Activated T-helper 1 cell treated with anti-CD3 and anti-CD28 coated beads, Interleukin-12 subunit alpha, Interleukin-12 subunit beta, Interleukin-2, Interleukin-4 antibody, amounts not matched to agents 30 ng/mL and 10 ng/mL and 1 ng/mL, durations not matched to agents 14 hours and 24 hours and 36 hours (primary cell): ENCODE measurements at regions not wholly inside any gene's neighbourhood (a gene's known extent, or its start where the extent isn't known, plus 50 kb on each side); places are given as distances from the start of the nearest gene placed in this dataset.

ENCODE experiments used
- DNase-seq: peaks from one replicate; pipeline ENCODE4 v3.0.0; 2021; ENCODE audit warnings: low spot score
- H3K27ac Mint-ChIP-seq: one replicate; pipeline ENCODE4 v1.8.0; 2021; ENCODE audit warnings: mild to moderate bottlenecking, mixed read lengths
- H3K27me3 Mint-ChIP-seq: one replicate; pipeline ENCODE4 v1.8.0; 2022; ENCODE audit warnings: mild to moderate bottlenecking, moderate library complexity, mixed read lengths; ENCODE audit not compliant: insufficient read depth
- H3K36me3 Mint-ChIP-seq: one replicate; pipeline ENCODE4 v1.8.0; 2021; ENCODE audit warnings: low read depth, mixed read lengths
- H3K4me1 Mint-ChIP-seq: one replicate; pipeline ENCODE4 v1.8.0; 2021; ENCODE audit warnings: low read depth, mixed read lengths
- H3K4me3 Mint-ChIP-seq: one replicate; pipeline ENCODE4 v1.8.0; 2021; ENCODE audit warnings: mild to moderate bottlenecking, moderate library complexity, mixed read lengths
- H3K9me3 Mint-ChIP-seq: one replicate; pipeline ENCODE4 v1.8.0; 2021; ENCODE audit warnings: mixed read lengths
- intact Hi-C: fragments of 100-400 bp; cut with micrococcal nuclease; formaldehyde crosslinking; loops from one replicate; pipeline ENCODE4 v1.15.1; 2024

DNA sequence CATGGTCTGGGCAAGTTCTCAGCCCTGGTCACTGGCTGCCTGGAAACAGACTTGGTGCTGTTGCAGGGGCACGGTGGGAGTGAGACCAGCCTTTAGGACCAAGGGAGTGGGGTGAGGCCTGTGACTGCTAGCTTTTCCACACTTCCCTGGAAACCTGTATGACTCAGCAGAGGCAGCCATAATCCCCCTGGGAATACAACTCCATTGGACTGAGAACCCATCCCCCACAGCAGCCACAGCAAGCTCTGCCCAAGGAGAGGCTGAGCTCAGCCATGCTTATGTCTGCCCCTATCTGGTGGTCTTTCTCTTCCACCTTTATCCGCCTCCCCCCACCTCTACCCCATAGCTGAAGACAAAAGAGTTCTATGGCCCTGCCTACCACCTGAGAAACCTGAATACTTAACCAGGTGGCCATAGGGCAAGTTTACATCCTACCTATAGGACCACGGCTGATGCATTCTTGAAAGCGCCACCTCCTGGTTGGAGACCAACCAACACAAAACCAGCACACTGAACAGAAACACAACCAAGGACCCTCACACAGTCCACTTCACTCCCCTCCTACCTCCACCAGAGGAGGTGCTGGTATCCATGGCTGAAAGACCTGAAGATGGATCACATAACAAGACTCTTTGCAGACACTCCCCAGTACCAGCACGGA lies 816.2 kb upstream of the SOX9 start:
- H3K4me1 Mint-ChIP-seq: no peaks in the 10 kb centered on the region
- peaks cover 34% of the 10 kb centered on the region for H3K9me3 Mint-ChIP-seq
- DNase-seq: no peak
- H3K36me3 Mint-ChIP-seq: no peaks in the 10 kb centered on the region
- H3K27me3 Mint-ChIP-seq: no peaks in the 10 kb centered on the region
- intact Hi-C loops: no loop called here
- H3K4me3 Mint-ChIP-seq: no peak overlapping the region
- no peak overlapping the region for H3K27ac Mint-ChIP-seq

DNA sequence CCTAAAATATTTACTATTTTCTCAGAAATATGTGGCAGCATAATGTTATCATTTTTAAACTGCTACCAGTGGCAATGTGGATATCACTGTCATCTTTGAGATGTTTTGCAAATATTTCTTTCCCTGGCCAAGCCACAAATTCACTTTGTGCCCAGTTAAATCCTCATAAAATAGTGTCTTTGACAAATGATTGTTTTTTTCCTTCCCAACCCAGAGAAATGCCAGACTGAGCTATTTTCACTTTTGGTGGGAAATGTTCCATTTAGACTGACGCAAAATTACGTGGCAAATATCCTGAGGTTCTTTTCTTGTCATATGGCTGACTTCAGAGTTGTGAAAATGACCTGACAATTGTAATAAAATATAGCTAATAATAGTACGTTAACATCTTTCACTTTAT lies 807.0 kb upstream of the SOX9 start:
- Mint-ChIP-seq H3K4me1 (no peaks in the 10 kb centered on the region), H3K27me3 (no peaks in the 10 kb centered on the region), H3K36me3 (no peaks in the 10 kb centered on the region), H3K4me3 (no peak overlapping the region), H3K9me3 (peaks cover 11% of the 10 kb centered on the region), H3K27ac (no peak overlapping the region)
- intact Hi-C loops: no loop called here
- no peak for DNase-seq

DNA sequence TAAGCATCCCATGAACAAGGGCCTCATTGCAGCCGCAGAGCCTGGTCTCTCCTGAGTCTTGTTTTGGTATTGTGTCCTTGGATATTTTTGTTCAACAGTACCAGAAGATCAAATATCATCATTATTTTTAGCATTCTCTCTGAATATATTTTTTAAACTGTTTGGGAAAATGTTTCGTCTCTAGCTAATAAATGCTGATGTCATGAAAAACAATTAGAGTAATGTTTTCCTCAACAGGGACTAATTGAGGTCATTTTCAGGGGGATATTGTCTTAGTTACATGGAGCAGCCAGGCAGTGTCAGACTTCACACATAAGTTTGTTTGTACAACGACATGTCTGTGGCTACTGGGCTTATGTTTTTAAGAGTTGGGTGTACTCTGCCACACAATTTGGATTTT lies 805.3 kb upstream of the SOX9 start:
- H3K27ac Mint-ChIP-seq: no peak overlapping the region
- intact Hi-C loops: no loop called here
- no peak overlapping the region for H3K4me3 Mint-ChIP-seq
- no peaks in the 10 kb centered on the region for H3K4me1 Mint-ChIP-seq
- no peak for DNase-seq
- H3K36me3 Mint-ChIP-seq: no peaks in the 10 kb centered on the region
- no peaks in the 10 kb centered on the region for H3K27me3 Mint-ChIP-seq
- H3K9me3 Mint-ChIP-seq: peaks cover 10% of the 10 kb centered on the region

DNA sequence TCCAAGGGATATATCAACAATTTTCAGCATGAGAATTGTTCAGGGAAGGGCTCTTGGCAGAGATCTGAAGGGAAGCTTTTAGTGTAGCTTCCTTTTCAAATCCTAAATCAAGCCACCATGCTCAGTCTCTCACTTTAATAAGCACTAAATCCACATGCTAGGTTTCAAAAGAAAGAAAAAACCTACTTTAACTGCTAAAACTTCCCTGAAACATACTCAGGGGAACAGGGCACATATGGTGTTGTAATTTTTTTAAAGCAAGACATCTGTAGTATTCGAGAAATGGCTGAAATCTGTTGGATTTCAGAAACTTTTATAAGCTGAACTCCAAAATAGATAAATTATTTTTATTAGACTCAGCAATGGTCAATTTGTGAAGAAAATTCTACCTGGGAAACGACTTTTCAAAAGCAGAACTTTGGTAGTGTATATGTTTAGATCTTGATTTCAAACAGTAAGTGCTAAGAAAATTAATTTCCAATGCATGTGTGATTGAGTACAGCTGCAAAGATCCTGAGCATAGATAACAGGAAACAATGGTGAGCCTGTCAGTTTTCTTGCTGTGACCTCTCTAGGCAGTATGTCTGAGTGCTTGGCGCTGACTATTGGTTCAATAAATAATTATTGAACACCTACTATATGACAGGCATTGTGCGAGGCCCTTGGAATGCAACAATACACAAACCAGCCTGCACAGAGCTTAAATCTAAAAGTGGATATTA lies 804.5 kb upstream of the SOX9 start:
- intact Hi-C loops: no loop called here
- Mint-ChIP-seq H3K4me1 (no peaks in the 10 kb centered on the region), H3K36me3 (no peaks in the 10 kb centered on the region)

DNA sequence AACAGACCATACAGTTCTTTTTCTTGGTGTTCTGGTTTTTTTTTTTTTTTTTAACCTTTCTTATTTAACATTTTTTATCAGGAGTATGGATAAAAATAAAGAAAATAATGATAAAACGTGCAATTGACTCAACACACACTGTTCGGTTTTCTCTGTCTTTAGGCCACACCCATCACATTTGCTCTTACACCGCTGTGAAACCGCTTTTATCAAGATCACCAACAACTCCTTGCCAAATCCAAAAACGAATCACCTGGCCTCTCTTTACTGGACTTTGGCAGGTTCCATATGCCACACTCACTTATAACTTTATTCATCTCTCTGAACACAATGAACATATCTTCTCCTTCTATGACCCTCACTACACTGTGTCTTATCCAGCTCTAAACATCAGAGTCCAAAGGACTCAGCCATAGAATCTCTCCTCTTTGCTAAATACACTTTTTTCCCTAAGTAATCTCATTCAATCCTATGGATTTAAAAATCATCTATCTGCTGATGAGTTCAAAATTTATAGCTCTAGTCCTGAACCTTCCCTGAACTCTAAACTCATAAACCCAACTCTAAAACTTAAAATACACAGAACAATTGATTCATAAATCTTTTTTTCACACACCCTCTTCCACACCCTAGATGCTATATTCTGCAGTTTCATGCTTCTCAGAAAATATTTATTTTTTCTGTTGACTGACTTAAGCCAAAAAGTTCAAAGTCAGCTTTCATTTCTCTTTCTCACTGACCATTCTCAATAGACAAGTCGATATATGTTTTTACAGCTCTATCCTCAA lies 800.6 kb upstream of the SOX9 start:
- no peak overlapping the region for H3K4me3 Mint-ChIP-seq
- DNase-seq: no peak
- H3K9me3 Mint-ChIP-seq: peaks cover 23% of the 10 kb centered on the region
- no peaks in the 10 kb centered on the region for H3K36me3 Mint-ChIP-seq
- H3K27ac Mint-ChIP-seq: no peak overlapping the region
- no peaks in the 10 kb centered on the region for H3K27me3 Mint-ChIP-seq
- H3K4me1 Mint-ChIP-seq: no peaks in the 10 kb centered on the region
- intact Hi-C loops: no loop called here

More for the DNA sequence above, 804.5 kb upstream of the SOX9 start:
- no peak overlapping the region for H3K4me3 Mint-ChIP-seq
- no peak overlapping the region for H3K27ac Mint-ChIP-seq
- peaks cover 17% of the 10 kb centered on the region for H3K9me3 Mint-ChIP-seq
- DNase-seq: no peak
- H3K27me3 Mint-ChIP-seq: no peaks in the 10 kb centered on the region

DNA sequence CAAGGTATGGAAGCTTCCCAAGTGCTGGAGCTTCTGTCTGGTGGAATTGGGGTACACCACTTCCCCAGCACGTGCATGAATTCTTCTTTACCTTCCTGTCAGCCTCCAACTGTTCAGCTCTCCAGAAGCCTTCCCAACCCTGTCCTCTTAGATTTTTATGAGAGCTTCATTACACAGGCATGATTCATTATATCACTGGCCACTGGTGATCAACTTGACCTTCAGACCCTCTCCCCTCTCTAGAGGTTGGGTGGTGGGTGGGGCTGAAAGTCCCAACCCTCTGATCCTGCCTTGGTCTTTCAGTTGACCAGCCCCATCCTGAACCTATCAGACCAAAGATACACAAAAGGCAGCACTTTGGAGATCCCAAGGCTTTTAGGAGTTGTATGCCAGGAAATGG lies 795.7 kb upstream of the SOX9 start:
- Mint-ChIP-seq H3K4me3 (no peak overlapping the region), H3K27ac (no peak overlapping the region), H3K36me3 (no peaks in the 10 kb centered on the region), H3K27me3 (no peaks in the 10 kb centered on the region), H3K4me1 (no peaks in the 10 kb centered on the region), H3K9me3 (peaks cover 26% of the 10 kb centered on the region)
- DNase-seq: no peak
- intact Hi-C loops: no loop called here

DNA sequence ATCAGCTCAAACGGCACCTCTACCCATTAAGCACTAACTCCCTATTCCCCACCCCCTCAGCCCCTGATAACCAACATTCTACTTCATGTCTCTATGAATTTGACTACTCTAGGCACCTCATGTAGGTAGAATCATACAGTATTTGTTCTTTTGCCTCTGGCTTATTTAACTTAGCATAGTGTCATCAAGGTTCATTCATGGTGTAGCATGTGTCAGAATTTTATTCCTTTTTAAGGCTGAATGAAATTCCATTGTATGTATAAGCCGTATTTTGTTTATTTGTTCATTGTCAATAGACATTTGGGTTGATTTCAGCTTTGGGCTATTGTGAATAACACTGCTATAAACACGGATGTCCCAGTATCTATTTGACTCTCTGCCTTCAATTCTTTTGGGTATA lies 794.9 kb upstream of the SOX9 start:
- Mint-ChIP-seq H3K9me3 (peaks cover 18% of the 10 kb centered on the region), H3K36me3 (no peaks in the 10 kb centered on the region), H3K4me1 (no peaks in the 10 kb centered on the region), H3K27ac (no peak overlapping the region), H3K4me3 (no peak overlapping the region), H3K27me3 (no peaks in the 10 kb centered on the region)
- intact Hi-C loops: no loop called here
- no peak for DNase-seq

DNA sequence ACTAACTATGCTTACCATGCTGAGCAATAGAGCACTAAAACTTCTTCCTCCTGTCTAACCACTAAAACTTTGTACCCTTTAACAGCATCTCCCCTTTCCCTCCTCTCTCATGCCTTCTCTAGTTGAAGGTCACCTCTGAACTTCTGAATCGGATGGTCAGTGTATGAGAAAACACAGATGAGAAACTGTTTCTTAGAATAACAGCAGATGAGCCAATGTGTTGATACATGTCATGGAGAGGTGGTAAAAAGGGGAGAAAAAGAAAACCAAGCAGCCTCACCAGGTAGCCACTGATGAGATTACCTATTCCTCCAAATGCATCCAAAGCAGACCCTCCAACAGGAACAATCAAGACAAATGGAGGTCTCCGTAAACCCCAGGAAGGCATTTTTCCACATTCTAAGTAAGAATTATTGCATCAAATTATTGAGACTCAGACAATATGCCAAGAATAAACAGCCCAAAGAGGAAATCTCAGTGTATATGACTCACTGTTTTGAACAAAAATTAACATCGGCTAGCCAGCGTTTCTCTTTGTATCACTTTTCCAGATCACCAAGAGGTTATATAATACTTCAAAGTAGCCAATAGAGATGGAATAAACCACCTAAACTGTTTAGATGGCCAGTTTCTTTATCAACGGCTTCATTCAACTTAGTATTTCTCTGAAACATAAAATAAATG lies 793.3 kb upstream of the SOX9 start:
- intact Hi-C loops: no loop called here
- Mint-ChIP-seq H3K27ac (no peak overlapping the region), H3K9me3 (peaks cover 14% of the 10 kb centered on the region), H3K36me3 (no peaks in the 10 kb centered on the region), H3K4me3 (no peak overlapping the region), H3K27me3 (no peaks in the 10 kb centered on the region), H3K4me1 (no peaks in the 10 kb centered on the region)
- no peak for DNase-seq

DNA sequence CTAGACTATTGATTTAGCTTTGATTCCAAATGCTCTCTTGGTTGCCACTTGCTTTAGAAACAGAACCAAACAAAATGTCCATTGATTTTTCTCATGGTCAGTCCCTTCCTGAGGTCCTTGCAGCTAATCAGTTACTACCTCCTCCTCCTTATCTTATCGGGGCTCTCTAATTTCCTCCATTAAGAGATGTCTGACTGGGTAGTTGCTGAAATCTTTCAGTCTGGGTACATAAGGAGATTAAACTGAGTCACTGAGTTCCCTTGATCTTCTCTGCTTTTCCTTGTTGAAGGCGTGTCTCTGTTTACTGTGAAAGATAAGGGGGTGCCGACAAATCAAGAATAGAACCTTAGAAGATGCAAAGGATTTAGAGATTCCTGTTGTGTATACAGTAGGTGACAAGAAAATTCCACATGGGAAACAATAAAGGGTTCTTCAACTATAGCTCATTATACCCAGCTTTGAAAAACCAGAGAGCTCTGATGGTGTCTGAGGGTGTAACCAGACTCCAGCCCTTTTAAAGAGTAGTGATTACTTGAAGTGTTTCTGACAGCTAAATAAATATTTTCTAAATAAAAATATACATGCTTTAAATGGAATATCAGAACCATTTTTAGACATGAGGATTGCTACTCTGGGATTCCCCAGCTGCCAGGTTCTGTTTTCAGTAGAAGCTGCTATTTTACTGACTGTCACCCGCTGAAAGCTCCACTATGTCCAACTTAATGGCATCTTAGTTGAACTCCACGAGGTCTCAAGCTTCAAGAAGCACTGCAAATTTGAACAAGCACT lies 791.3 kb upstream of the SOX9 start:
- no peak for DNase-seq
- H3K36me3 Mint-ChIP-seq: no peaks in the 10 kb centered on the region
- H3K9me3 Mint-ChIP-seq: peaks cover 10% of the 10 kb centered on the region
- no peak overlapping the region for H3K4me3 Mint-ChIP-seq
- H3K4me1 Mint-ChIP-seq: no peaks in the 10 kb centered on the region
- no peaks in the 10 kb centered on the region for H3K27me3 Mint-ChIP-seq
- intact Hi-C loops: no loop called here
- no peak overlapping the region for H3K27ac Mint-ChIP-seq

DNA sequence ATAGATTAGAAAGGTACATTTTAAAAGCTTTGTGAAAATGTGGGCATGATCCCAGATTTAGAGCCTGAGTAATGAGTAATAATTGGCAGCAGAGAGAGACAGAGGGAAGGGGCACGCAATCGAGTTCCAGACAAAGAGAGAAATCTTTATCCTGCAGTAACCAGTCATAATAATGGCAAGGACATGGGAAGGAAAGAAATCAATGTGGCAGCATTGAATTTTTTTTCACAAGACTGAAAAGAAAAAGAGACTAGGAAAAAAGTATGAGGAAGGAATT lies 790.8 kb upstream of the SOX9 start:
- intact Hi-C loops: no loop called here
- Mint-ChIP-seq H3K27ac (no peak overlapping the region), H3K9me3 (peaks cover 10% of the 10 kb centered on the region), H3K4me1 (no peaks in the 10 kb centered on the region), H3K27me3 (no peaks in the 10 kb centered on the region), H3K4me3 (no peak overlapping the region), H3K36me3 (no peaks in the 10 kb centered on the region)
- no peak for DNase-seq

DNA sequence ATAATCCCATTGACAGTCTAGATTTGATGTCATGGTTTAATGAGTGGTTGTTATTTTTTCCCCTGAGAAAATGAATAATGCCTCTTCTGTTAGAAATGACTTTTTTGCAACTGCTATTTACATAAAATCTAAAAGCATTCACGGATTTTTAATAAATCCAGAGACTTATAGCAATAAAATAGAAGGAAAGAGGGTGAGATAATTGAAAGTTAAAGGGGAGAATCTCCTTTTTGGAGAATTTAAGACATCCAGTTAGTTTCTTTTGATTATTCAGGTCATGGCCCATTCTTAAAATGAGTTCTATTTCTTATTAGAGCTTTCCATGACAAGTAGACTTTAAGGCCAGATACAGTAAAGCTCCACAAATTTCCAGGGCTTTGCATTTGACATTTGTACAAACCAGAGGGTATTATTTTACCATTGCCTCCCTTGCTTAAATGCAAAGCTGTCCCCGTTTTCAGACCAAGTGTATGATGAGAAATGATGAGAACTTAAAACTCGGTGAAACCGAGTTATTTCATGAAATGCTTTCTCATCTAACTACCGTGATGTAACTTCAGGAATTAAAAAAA lies 789.0 kb upstream of the SOX9 start:
- no peaks in the 10 kb centered on the region for H3K27me3 Mint-ChIP-seq
- no peaks in the 10 kb centered on the region for H3K4me1 Mint-ChIP-seq
- no peak overlapping the region for H3K27ac Mint-ChIP-seq
- no peaks in the 10 kb centered on the region for H3K9me3 Mint-ChIP-seq
- intact Hi-C loops: no loop called here
- no peaks in the 10 kb centered on the region for H3K36me3 Mint-ChIP-seq
- no peak overlapping the region for H3K4me3 Mint-ChIP-seq
- DNase-seq: no peak

DNA sequence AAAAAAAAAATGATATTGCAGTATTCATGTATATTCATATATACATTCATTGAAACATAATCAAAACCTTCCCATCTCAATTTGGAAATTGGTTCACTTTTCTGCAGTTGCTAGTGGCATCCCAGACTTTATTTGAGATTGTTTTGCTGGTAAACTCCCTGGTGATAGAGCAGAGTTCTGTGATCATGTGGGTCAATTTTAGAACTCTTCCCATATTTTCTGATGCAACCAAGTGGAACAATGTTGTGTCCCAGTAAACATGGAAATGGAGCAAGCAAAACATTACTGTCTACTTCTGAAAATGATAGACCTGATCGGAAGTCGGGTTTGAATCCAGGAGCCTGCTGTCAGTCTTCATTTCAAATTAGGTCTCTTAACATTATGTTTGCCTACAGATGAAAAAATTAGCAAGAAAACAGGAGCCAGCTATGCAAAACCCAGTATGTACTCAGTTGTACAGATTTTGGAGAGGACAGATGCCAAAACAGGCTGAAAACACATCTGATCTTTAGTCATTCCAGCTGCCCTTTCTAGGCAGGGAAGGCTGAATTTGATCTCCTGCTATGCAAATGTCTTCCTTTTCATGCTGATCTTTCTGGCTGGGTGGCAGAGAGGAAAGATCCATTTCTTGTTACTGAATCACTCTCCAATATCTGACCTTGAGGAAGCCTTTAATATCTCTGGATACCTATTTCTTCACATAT lies 786.6 kb upstream of the SOX9 start:
- Mint-ChIP-seq H3K36me3 (no peaks in the 10 kb centered on the region), H3K4me1 (no peaks in the 10 kb centered on the region), H3K27me3 (no peaks in the 10 kb centered on the region), H3K4me3 (no peak overlapping the region), H3K9me3 (peaks cover 6% of the 10 kb centered on the region), H3K27ac (no peak overlapping the region)
- DNase-seq: no peak
- intact Hi-C loops: no loop called here
